ENCODE measurements at regions not wholly inside any gene's neighbourhood (a gene's known extent, or its start where the extent isn't known, plus 50 kb on each side); places are given as distances from the start of the nearest gene placed in this dataset.

DNA sequence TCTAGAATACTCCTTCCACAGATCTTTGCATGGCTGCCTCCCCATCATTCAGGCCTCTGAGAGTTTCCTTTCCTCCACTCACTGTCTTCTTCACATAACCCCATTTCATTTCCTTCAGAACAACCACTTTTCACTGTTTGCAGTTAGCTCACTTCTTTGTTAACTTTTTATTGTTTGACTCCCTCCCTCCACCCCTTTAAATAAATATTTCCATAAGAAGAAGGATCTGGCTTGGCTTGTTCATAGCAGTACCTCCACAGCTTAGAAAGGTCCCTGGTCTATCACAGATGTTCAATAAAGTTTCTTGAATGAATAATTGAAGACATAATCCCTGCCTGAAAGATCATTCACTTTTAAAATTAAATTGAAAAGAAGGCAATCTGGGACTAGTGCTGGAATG lies 661.6 kb downstream of the ACTL7B start:
- TF ChIP-seq ZNF274 (IDR thresholded peaks at IDR 0.05; ENCODE audit: low read depth, low read length) (no peak), YY1 (IDR thresholded peaks at IDR 0.05; ENCODE audit: insufficient read depth, insufficient read length) (no peak)

All from NT2/D1 (cell line).